HG02852 (cell line): ENCODE measurements at regions not wholly inside any gene's neighbourhood (a gene's known extent, or its start where the extent isn't known, plus 50 kb on each side); places are given as distances from the start of the nearest gene placed in this dataset.
"Not testable (repeated sequence)": the region's sequence is repeated elsewhere in the genome, so short reads cannot be mapped to it uniquely, and the experiment has no call there.

Experiments
- ATAC-seq: cut with Tn5 transposase; IDR thresholded peaks from one replicate; pipeline ENCODE4 v1.9.1; 2021; ENCODE audit warnings: mild to moderate bottlenecking, moderate library complexity; ENCODE audit not compliant: unreplicated experiment

GRCh38 chr12:84075991-84076390 lies 836.6 kb downstream of the SLC6A15 start:
- ATAC-seq: no peak

DNA sequence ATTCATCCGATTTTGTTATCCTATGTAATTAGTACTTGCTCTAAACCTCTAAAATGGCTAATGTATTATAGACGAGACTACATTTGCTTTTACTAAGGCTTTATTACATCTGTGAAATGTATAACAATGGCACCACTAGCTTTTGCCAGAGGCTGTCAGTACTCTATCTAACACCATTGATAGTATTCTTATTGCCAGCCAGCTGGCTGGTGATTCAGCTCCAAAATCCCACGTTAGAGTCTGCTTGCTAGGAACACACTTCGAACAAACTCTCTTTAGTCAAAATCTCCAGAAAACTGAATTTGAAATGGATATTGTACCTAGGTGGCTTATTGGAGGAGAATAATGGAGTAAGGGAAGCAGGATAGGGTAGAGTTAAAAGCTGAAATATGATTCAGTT lies 839.2 kb downstream of the SLC6A15 start:
- no peak for ATAC-seq

- no peak for ATAC-seq
These were observed 839.6 kb downstream of the SLC6A15 start for GRCh38 chr12:84072961-84073360.

DNA sequence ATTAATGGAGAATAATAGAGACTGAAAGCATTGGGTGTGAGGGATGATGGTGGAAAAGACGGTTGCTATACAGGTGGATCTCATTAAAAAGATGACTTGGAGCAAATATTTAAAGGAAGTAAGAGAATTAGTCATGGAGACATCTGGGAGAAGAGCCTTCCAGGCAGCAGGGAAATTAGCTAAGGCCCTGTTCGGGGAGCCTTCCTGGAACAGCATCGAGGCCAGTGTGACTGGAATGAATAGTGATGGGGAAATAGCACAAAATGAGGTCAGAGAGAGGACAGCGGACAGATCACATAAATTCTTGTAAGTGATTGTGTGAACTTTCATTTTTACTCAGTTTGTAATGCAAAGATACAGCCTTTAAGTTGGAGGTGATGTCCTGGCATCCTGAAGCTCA lies 842.3 kb downstream of the SLC6A15 start:
- ATAC-seq: no peak

DNA sequence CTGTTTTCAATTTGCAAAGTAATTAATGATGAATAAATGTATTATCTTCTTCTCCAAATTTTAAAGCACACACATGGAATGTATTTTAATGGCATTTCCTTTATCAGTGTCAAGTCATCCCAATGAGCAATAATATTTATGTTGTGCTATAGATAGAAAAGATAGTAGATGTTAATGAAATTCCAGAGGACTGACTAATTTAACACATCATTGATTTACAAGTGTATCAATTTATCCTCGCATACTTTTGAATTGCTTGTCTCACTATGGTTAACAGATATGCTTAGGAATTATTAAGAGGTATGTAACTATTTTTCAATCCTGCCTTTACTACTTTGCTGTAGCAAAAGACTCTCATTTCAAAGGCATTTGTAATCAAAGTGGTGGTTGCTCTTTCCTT lies 842.9 kb downstream of the SLC6A15 start:
- ATAC-seq: no peak

DNA sequence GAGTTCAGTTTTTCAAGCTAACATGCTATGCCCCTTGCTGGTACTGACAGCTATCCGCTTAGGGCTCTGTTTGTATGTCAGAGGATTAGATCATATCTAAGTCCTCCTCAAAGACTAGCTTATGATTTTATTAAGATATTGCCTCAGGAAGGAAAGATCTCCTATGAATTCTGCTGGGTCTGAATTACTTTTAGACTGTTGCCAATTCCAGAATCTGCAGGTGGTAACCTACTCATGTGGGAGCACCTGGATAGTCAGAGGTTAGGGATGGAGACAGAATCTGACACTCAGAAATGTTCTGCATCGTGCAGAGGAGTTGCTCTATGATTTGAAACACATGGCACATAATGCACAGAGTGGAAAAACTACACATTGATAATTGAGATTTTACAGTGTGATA lies 843.4 kb downstream of the SLC6A15 start:
- no peak for ATAC-seq

GRCh38 chr12:84058136-84058535 lies 854.5 kb downstream of the SLC6A15 start:
- ATAC-seq: no peak

DNA sequence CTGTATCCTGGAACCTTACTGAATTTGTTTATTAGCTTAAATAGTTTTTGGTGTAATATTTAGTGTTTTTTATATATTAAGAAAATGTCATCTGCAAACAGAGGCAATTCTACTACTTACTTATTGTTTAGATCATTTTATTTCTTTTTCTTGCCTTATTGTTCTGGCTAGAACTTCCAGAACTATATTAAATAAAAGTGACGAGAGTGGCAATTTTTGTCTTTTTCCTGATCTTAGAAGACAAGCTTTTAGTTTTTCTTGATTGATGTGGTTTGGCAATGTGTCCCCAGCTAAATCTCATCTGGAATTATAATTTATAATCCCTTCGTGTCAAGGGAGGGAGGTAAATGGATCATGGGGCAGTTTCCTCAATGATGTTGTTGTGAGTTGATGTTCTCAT lies 857.8 kb downstream of the SLC6A15 start:
- ATAC-seq: no peak

DNA sequence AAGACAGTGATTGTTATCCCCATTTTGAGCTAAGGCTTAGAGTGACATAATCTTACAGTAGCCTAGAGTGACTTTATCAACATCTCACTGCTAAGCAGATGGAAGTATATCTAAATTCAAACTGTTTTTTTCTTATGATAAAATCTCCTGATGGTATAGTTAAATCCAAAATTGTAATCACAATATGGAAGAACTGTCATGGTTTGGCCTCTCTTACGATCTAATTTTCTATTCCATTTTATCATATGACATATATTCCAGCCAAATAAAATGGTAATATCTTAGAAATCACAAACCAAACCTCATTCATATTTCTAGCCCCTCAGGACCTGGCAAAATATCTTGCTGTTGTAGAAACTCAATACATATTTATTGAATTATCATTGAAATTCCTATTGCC lies 864.7 kb downstream of the SLC6A15 start:
- no peak for ATAC-seq

DNA sequence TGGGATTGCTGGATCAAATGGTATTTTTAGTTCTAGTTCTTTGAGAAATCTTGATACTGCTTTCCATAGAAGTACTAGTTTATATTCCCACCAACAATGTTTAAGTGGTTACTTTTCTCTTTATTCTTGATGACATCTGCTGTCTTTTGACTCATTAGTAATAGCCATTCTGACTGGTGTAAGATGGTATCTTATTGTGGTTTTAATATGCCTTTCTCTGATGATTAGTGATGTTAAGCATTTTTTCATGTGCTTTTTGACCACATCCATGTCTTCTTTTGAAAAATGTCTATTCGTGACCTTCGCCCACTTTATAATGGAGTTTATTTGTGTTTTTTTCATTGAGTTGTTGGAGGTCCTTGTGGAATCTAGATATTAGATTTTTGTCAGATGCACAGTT lies 865.7 kb downstream of the SLC6A15 start:
- no peak for ATAC-seq

GRCh38 chr12:84043355-84043754 lies 869.2 kb downstream of the SLC6A15 start:
- no peak for ATAC-seq

DNA sequence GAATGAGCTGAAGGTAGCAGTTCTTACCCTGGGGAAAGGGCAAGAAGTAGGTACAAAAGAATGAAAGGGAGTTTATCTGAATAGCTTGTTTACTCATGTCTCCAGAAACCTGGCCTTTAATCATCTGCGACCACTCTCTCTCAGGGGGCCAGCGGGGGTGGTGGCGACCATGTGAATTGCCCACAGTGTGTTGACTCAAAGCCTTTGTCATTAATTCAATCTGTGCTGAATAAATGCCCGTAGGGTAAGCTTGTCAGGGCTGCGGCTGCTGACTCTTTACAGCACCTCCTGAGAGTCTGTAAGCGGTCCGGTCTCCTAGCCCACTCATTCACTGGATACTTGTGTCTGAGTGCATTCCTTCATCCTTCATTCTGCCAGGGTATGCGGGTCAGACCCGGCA lies 874.4 kb downstream of the SLC6A15 start:
- no peak for ATAC-seq

DNA sequence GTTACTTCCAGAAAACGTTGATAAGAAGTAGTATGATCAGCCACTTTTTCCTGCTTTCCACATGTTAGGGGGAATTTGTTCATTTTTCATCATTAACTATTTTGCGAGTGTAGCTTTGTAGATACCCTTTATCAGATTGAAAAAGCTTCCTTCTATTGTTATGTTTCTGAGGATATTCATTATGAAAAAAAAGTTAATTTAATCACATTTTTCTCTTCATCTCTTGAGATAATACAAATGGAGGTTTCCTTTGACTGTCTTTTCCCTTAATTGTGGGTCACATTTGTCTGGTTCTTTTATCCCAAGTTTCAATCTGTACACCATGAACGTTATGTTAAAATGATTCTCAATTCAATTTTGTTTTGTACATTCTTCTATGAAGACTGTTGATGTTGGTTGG lies 875.7 kb downstream of the SLC6A15 start:
- no peak for ATAC-seq

DNA sequence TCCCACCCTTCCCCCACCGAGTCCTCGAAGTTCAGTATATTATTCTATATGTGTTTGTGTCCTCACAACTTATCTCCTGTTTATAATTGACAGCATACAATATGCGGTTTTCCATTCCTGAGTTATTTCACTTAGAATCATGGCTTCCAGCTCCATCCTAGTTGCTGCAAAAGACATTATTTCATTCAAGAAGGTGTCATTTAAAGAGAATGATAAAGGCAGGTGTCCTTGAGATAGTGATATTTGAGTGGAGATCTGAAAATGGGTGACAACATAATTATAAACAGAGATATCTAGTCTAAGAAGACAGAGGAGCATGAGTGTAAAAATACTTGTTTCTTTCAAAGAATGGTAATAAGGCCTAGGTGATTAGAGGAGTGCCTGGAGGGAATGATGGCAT lies 876.8 kb downstream of the SLC6A15 start:
- no peak for ATAC-seq

GRCh38 chr12:84034871-84035270 lies 877.7 kb downstream of the SLC6A15 start:
- ATAC-seq: no peak

- no peak for ATAC-seq
These were observed 879.4 kb downstream of the SLC6A15 start for GRCh38 chr12:84033162-84033561.

DNA sequence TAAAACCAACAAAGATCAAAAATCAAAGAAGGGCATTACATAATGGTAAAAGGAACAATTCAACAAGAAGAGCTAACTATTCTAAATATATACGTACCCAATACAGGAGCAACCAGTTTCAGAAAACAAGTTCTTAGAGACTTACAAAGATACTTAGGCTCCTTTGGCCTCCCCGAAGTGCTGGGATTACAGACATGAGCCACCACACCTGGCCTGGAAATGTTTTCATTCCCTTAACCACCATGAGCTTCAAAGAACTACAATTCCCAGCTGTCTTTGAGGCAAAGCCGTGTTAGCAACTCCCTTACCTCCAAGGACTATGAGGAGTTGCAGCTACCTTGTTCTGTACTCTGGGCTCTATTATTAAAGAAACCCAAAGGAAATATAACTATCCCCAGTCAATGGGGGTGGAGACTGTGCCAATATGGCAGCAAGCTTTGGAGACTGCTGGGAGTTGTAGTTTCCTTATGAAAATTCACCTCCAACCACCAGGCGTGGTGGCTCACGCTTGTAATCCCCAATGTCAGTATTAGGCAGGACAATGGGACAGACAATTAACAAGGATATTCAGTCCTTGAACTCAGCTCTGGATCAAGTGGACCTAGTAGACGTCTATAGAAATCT lies 893.9 kb downstream of the SLC6A15 start:
- not testable (repeated sequence) for ATAC-seq

DNA sequence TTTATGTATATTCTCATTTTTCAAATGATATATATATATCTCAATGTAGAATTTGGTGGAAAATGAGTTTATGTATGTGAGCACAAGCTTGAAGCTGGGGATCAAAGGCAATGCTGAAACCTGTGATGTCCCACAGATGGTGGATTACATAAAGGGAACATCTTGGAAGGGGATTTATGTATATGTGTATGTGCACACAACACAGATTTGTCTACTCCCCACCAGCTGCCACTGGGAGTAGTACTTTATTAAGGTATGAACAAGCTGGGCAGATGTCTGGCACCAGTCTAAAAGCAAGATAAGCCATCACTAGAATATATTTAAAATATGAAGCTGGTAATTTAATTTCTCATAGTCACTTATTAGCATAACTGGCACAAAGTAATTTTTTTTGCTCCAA lies 895.6 kb downstream of the SLC6A15 start:
- no peak for ATAC-seq

DNA sequence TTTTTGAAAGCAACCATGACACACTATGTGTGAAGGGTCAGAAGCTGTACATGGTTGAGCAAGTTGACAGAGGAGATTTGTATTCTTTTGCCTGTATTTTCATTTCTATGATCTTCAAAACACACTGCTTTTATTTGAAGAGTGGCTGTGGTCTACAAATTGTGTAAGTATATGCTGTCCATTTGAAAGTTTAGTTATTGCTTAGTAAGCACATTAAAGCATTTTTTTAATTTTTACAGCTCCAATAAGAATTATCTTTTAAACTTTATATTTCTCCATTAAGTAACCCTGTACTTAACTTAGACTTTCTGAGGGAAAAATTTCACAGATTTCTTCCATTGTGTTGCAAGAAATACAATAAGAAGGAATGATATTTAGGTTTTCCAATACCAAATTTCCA lies 915.2 kb downstream of the SLC6A15 start:
- ATAC-seq: no peak

- no peak for ATAC-seq
These were observed 915.9 kb downstream of the SLC6A15 start for GRCh38 chr12:83996671-83997070.

GRCh38 chr12:83985084-83985483 lies 927.5 kb downstream of the SLC6A15 start:
- ATAC-seq: no peak

DNA sequence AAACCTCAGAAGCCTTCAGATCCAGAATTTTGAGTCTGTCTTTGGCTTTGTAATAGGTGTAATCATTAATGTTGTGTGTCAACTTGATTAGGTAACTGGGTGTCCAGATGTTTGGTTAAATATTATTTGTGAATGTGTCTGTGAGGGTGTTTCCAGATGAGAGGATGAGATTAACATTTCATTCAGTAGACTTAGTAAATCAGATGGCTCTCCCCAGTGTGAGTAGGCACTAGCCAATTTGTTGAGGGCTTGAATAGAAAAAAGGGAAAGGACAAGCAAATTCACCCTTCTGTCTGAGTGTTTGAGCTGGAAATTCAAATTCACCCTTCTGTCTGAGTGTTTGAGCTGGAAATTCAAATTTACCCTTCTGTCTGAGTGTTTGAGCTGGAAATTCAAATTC lies 932.2 kb downstream of the SLC6A15 start:
- ATAC-seq: no peak

- no peak for ATAC-seq
These were observed 932.8 kb downstream of the SLC6A15 start for GRCh38 chr12:83979785-83980184.

GRCh38 chr12:83971781-83972180 lies 940.8 kb downstream of the SLC6A15 start:
- ATAC-seq: no peak
